ENCODE measurements at regions not wholly inside any gene's neighbourhood (a gene's known extent, or its start where the extent isn't known, plus 50 kb on each side); places are given as distances from the start of the nearest gene placed in this dataset.
A peak's percentile ranks its signal among the peaks of the same experiment; 100 is the strongest.

DNA sequence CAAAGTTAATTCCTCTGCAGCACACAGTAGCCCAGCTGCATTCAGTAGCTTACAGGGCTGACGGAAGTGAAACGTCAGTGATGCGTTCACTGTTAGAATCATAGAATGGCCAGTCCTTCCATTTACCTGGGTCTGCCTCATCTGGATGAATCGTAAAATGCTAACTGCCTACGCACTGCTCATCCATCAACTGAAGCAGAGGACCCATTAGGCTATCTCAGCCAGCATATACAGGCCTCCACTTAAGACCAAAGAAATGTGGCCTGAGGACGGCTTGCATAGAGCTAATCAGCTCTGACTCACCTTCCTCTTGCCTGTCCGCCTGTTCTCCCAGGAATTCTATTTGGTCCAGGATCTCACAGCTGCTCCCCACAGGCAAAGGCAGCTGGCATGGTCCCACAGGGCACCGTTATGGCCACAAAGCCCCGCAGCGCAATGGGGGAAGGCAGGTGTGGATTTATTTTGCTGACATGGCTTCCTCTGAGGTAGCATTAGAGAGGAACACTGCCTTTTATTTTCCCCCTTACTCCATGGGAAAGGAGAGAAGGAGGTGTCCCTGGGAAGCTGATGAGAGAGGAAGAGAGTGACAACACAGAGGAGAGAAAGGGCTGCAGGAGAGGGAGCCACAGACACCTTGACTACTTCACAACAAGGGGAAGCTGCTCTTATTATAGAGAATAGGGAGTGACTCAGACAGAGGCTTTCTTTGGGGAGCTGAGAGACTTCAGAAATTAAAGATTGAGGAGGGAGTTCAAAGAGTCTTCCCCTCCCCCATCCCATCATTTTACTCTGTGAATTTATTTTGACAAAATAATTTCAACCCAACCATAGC lies 177.6 kb downstream of the HHIPL2 start:
- peak; percentile 98 for DNase-seq (ENCODE audit: low read depth)

DNA sequence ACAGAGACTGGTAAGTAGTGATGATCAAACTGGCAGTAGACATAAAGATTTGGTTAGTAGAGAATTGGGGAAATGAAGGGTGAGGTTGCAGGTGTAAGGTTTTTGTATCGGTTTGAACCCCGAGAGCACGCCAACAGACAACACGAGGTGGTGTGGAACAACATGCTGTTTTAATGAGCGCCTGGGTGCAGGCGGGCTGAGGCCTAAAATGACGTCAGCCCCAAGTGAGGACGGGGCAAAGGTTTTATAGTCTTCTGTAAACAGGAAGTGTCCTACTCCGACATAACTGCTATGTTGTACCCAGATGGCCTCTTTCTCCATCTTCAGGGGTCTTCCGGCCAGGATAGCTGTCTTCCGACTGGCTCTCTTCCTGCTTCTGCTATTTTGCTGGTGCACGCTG lies 178.8 kb downstream of the HHIPL2 start:
- no peak for DNase-seq (ENCODE audit: low read depth)

DNA sequence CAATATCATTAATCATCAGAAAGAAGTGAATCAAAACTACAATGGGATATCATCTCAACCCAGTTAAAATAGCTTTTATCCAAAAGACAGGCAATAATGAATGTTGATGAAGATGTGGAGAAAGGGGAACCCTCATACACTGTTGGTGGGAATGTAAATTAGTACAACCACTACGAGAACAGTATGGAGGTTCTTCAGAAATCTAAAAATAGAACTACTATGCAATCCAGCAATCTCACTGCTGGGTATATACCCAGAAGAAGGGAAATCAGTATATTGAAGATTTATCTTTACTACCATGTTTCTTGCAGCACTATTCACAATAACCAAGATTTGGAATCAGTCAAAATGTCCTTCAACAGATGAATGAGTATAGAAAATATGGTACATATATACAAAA lies 189.8 kb downstream of the HHIPL2 start:
- no peak for DNase-seq (ENCODE audit: low read depth)

DNA sequence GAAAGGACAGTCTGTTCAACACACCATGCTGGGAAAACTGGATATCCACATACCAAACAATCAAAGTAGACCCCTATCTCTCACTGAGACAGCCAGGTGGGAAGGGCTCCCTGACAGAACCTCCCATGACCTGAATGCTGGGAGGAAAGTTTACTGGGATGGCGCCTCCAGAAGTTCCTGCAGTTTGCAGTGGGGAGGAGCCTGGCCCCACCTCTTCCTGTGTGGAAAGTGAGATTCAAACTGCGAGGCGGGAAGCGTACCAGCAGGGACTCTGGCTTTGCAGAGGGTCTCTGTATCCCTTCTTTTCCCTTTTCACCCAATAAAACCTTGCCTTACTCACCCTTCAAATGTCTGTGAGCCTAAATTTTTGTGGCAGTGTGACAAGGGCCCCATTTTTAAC lies 190.7 kb downstream of the HHIPL2 start:
- DNase-seq (ENCODE audit: low read depth), result no peak

DNA sequence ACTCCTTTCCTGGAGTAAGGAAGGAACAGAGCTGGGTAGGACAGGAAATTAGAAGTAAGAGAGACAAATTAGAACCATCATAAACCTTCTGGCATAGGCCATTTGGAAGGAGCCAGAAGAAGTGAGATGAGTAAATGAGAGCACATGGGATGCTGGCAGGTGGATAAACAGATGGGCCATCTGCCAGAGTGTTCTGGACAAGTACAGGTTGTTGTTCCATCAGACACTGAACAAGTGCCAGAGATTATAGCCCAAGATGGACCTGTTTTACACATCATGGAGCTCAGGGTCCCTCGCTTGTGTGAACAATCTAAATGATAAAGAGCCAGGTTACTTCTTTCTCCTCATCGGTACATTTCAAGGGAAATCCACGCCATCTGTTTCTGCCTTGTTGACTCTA lies 200.3 kb downstream of the HHIPL2 start:
- DNase-seq (ENCODE audit: low read depth), result no peak

DNA sequence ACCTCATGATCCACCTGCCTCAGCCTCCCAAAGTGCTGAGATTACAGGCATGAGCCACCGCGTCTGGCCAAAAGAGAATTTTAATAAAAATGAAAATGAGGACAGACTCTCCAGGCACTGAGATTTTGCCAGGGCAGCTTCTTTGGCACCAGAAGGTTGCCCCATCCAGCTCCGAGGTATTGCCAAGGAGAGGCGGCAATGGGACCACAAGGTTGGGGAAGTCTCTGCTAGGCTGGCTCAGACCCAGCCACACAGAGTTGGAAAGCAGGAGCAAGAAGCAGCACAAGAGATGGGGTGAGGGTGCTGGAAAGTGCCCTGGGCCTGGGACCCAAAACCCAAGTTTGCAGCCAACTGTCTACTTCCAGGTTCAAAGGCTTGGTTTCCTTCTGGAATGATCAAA lies 200.9 kb downstream of the HHIPL2 start:
- no peak for DNase-seq (ENCODE audit: low read depth)

DNA sequence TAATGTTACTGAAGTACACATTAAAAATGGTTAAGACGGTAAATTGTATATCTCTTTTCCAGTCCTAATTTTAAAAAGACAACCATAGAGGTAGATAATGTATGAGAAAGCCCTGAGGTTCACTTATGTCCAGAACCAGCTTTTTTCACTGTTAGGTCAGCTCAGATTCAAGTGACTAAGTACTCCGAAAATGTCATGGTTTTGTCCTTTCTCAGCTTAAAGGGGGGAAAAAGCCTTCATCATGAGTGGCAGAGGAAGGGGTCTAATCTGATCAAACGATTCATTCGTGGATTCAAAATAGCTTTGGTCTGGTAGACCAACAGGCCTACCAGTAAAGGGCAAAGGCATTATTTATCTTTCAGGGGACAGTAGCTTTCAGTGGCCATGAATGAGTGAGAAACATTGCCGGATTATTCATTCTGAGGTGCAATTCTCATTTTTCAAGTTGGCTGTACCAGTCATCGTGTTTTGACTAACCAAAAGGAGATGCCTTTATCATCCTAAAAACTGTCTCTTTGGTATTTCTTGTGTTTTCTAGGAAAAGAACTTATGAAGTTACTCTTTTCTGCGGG lies 208.4 kb downstream of the HHIPL2 start:
- no peak for DNase-seq (ENCODE audit: low read depth)

DNA sequence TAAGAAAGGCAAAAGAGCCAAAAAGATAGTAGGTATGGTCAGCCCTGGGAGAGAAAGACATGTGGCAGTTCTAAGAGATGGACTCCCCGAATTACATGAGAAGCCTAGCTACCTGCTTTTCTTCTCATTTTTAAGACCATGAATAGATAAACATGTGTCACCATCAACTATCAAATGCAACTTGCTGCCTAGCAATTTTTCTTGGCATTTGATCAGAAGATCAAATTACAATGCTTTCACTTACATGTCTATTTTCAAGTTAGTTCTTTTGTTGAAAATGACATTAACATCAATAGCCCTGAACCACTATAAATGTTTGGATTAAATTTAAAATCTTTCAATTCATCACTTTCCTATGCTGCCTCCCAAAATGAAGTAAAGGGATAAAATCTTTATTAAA lies 212.3 kb downstream of the HHIPL2 start:
- peak; percentile 60 for DNase-seq (ENCODE audit: low read depth)

DNA sequence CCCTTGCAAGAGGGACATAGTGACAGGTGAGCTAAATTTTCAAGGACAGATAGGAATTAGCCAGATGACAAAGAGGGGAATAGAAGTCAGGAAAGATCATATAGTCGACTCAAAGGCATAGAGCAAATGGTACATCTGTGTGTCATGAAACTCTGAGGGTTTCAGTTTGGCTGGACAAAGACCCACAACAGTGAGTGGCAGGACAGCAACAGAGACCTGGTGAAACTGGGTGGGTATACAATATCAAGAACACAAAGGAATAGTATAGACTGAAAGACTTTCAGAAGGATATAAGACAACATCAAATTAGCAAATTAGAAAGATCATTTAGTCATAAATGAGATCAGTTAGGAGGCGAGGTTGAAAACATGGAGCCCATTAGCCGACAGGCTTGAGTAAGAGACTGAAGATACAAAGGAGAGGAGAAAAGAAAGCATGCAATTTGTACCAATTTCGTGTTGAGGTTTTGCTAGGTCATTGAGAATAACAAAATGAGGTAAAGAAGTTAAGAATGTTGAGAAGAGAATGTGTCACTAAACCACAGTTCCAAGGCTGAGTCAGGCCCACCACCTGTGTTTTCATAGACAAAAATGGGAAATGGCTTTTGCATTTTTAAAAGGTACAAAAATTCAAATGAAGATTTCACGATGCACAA lies 213.8 kb downstream of the HHIPL2 start:
- peak; percentile 91 for DNase-seq (ENCODE audit: low read depth)

DNA sequence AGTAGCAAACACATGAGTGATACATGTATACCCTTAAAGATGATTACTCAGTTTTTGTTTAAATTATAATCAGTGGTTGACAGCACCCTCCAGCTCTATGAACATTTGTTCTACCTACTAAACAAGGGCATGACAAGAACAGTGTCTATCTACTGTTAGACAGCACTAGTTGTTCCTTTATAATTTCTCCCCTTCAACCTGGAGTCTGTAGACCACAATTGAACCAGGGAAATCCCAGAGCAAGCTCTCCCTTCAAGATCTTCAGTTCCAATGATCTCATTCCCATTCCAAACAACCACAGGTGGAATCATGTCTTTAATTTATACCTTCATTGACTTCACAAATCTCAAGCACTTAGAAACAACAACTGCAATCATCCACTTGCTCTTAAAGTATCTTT lies 216.1 kb downstream of the HHIPL2 start:
- no peak for DNase-seq (ENCODE audit: low read depth)

DNA sequence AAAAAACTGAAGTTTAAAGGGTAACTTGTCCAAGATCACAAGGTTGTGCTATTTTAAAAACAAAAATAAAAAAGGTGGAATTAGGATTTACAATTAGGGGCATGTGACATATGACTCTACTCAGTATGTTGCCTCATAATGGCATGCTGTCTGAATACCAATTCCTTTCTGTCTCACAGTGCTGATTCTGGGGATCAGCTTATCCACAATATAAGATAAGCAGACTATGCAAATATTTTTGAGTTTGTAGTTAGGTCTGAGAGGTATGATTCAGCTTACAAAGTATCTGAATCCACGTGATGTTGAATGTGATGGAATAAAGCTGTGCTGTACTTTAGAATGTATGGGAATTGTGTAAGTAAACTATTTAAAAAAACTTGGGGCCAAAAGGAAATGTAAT lies 216.6 kb downstream of the HHIPL2 start:
- peak; percentile 19 for DNase-seq (ENCODE audit: low read depth)

DNA sequence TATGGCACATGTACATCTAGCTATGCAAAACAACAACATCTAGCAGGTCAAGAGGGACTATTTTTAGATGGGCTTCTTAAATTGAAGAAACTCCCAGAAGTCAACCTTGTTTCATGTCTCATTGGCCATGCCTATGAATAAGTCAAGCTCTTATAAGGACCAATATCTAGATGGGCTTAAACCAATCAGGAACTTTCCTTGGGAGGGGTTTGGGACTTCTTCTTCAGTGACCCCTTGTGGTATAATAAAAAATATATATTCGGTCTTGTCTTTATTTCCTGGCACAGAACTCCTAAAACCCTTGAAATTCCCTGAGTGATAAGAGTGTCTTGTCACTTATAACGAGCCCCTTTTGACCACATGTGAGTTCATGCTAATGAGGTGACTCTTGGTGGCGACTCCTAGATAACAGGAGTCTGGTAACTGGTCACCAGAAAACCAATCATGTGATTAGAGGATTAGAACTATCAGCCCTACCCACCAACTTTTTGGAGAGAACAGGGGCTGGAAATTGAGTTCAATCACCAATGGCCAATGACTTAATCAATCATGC lies 218.3 kb downstream of the HHIPL2 start:
- DNase-seq (ENCODE audit: low read depth), result no peak

DNA sequence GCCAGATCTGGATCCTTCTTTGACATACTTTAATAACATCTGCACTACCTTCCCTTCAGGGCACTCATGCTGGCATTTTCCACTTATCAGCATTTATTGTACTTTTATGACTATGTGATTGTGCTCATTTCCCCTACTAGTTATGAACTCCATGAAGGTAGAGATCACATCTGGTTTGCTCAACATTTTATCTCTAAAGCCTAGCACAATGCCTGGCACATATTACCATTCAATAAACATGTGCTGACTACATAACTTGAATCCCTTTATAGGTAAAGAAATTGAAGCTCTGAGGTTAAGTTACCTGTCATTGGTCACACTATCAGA lies 221.2 kb downstream of the HHIPL2 start:
- no peak for DNase-seq (ENCODE audit: low read depth)

DNA sequence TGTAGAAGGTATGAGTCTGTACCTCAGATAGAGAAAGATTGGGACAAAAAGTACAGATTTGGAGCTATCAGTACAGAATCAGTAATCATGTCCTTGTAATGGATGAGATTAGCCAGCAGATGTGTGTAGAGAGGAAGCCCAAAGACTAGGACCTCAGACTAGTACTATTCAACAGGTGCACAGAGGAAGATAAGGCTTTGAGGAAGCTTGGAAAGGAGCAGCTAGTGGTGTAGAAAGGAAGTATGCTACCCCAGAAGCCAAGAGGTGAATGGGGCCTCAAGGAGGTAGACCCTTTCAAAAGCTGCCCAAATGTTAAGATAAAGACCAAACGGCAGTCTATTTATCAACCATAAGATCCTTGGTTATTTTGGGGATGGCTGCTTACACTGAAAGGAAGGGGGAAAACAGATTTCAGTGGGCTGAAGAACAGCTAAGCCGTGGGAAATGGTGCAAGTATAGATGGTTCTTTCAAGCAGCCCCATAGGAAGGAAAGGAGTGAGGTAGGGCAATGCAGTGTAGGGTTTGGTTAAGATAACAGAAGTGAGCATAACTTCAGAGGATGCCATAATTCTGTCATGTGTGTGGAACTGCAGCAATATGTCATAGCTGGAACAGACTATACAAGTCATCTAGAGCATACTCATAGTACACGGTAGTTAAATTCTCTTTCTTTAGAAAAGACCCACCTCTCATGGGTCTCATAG lies 221.7 kb downstream of the HHIPL2 start:
- no peak for DNase-seq (ENCODE audit: low read depth)

DNA sequence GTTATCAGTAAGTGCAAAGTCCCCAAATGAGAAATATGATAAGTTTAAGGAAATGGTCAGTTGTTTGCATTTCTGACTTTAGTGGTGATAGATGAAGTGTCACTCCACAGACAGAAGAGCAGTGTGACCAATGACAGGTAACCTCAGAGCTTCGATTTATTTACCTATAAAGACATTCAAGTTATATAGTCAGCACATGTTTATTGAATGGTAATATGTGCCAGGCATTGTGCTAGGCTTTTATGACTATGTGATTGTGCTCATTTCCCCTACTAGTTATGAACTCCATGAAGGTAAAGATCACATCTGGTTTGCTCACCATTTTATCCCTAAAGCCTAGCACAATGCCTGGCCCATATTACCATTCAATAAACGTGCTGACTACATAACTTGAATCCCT lies 222.4 kb downstream of the HHIPL2 start:
- DNase-seq (ENCODE audit: low read depth), result no peak

DNA sequence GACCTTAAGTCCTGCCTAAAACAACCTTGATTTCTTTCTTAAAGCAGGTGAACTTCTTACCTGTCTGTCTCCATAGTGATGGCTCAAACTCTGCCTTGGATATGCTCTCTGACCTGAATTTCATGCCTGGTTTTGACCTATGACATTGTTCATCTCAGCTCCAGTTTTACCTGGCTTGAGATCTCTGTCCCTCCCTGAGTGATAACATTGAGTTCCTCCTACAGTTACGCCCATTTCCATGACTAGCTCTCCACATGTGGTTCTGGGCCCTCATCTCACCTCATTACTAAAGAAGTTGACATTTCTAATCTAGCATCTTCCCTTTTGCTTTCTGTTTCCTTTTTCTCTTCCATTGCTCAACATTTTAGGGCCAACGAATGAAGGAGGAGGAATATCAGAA lies 233.1 kb downstream of the HHIPL2 start:
- no peak for DNase-seq (ENCODE audit: low read depth)

DNA sequence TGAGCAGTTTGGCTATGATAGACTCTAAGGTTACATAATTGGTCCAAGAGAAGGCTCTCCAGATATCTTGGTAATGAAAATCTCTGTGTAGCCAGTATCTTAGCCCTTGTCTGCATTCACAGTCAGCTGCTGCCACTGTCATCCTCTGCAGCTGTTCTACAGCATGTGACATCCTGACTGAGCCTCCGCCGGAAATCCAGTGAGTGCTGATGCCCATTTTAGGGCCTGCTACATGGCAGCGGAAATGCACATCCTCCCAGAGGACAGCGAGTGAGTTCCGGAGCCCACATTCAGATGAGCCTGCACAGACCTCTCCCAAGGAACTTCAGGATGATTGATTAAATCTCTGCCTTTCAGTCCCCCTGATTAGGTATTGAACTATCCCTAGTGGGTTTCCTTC lies 237.1 kb downstream of the HHIPL2 start:
- peak; percentile 91 for DNase-seq (ENCODE audit: low read depth)

DNA sequence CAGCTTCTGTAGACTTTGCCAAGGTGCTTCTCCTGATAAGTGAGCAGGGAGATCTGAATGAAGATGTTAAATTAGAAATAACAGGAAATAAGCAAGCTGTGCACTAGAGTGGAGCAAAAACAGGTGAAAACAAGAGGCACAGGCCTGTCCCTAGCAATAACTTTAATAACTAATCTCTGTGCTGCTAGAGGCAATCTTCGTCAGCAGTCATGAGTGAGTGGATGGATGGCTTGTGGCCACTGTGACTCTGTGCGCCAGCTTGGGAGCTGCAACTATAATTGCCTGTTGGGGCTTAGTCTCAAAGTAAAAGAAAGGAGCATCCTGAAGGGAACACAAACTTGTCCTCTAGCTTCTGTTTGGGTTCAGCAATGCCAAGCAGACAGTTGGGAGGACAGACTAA lies 240.3 kb downstream of the HHIPL2 start:
- no peak for DNase-seq (ENCODE audit: low read depth)

DNA sequence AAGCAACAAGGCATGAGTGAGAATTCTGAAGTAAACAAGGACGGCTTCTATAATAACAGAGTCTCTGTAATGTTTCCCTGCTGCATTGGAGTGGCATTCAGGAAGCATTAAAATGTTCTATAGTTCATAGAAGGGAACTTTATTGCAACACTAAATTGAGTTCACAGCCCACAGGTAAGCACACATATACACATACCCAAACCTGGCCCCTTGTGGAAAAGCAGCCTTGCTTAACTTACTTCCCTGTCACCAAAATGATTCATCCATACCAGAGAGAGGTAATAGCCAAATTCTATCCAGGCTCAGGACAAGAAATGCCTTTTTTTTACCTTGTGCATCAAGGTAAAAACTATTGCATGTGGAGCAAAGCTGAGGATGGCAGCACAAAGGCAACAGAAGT lies 241.4 kb downstream of the HHIPL2 start:
- no peak for DNase-seq (ENCODE audit: low read depth)

DNA sequence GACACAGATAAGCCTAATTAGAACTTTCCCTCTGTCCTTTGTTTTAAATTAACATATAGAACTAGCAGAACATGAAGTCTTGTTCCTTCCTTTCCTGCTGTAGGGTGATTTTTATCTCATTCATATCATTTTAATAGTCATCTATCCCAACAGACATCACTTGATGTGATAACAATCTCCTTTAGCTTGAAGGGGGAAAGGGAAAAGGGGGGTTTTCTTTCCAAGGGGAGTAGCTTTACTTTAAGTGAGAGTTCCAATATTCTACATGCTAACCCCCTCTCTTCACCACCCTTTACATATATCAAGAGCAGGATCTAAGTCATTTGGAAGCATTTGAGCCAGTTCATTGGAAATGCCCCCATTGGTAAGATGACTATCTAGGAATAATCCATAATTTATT lies 241.9 kb downstream of the HHIPL2 start:
- DNase-seq (ENCODE audit: low read depth), result no peak

DNA sequence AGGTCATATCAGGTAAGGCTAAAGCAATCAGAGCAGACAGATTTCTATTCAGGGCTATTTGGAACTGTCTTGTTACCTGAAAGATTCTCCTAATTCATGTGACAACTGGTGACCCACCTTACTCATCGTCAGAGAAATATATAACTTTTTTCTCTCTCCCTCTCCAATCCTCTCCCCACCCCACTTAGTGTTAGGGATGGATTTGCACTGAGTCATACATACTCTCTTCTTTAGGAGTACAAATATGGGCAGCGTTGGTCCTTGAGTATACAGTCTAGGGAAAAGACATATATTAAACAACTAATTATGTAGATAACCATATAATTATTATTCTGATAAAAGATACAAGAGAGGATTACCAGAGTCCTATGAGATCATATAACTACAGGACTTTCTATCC lies 246.3 kb downstream of the HHIPL2 start:
- no peak for DNase-seq (ENCODE audit: low read depth)

DNA sequence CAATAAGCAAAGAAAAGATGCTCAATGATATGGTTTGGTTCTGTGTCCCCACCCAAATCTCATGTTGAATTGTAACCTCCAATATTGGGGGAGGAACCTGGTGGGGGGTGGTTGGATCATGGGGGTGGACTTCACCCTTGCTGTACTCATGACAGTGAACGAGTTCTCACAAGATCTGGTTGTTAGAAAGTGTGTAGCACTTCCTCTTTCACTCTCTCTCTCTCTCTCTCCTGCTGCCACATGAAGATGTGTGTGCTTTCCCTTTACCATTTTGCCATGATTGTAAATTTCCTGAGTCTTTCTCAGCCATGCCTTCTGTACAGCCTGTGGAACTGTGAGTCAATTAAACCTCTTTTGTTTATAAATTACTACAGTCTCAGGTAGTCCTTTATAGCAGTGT lies 248.4 kb downstream of the HHIPL2 start:
- DNase-seq (ENCODE audit: low read depth), result no peak

All from LHCN-M2 (cell line).